HEK293T (cell line): ENCODE measurements at regions not wholly inside any gene's neighbourhood (a gene's known extent, or its start where the extent isn't known, plus 50 kb on each side); places are given as distances from the start of the nearest gene placed in this dataset.

ENCODE experiments used
- BHLHE40 ChIP-seq: fragments of 450-650 bp; IDR thresholded peaks from 2 replicates; pipeline ENCODE4 v1.6.1; 2016; ENCODE audit warnings: mild to moderate bottlenecking, moderate library complexity, borderline replicate concordance
- ELF4 ChIP-seq: fragments of 450-650 bp; IDR thresholded peaks from 2 replicates; pipeline ENCODE4 v1.6.1; 2017; ENCODE audit warnings: antibody characterized with exemption
- FOXA1 ChIP-seq: fragments of 450-650 bp; IDR thresholded peaks from 2 replicates; pipeline ENCODE4 v1.6.1; 2016; ENCODE audit warnings: mild to moderate bottlenecking
- FOXM1 ChIP-seq: fragments of 450-650 bp; IDR thresholded peaks from 2 replicates; pipeline ENCODE4 v1.6.1; 2017; ENCODE audit warnings: mild to moderate bottlenecking, borderline replicate concordance
- HDGF ChIP-seq: fragments of 450-650 bp; IDR thresholded peaks from 2 replicates; pipeline ENCODE4 v1.6.1; 2017; ENCODE audit warnings: antibody characterized with exemption, borderline replicate concordance
- NFRKB ChIP-seq: fragments of 450-650 bp; IDR thresholded peaks from 2 replicates; pipeline ENCODE4 v1.6.1; 2016; ENCODE audit warnings: mild to moderate bottlenecking, moderate library complexity
- SP1 ChIP-seq: fragments of 450-650 bp; IDR thresholded peaks from 2 replicates; pipeline ENCODE4 v1.6.1; 2017
- SUZ12 ChIP-seq: fragments of 450-650 bp; IDR thresholded peaks from 2 replicates; pipeline ENCODE4 v1.6.1; 2016; ENCODE audit warnings: mild to moderate bottlenecking
- TARDBP ChIP-seq: fragments of 450-650 bp; IDR thresholded peaks from 2 replicates; pipeline ENCODE4 v1.6.1; 2016
- ZNF384 ChIP-seq: fragments of 450-650 bp; IDR thresholded peaks from 2 replicates; pipeline ENCODE4 v1.6.1; 2016

DNA sequence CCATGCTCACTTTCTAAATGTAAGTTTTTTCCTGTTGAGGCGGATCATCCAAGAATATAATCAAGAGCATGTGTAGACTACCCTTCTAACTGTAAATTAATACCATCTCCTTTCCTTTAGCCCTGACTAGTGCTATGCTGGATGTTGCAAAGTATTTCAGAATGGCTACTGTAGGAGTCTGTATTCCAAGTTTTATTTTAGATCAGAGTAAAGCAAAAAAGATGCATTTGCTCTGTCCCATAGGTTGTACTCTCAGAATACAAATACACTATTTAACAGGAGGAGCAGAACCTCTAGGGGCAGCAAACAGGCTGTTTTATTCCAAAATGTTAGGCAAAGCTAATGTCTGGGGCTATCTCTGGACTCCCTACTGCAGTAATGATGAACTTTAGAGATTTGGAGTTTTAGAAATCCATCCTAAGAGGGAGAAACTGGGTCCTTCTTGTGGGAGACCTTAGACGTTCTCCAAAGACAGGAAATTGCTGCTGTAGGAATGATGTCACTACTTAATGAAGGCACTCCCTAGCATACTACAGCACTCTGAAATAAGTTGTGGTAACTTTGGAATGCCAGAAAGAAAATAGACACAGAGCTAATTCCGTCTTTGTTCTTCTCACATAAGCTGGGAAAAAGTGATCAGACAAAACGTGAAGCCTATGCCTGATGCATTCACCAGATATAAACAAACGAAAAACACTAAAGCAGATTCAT lies 392.4 kb upstream of the HS3ST5 start:
- TF ChIP-seq SUZ12 (no peak), BHLHE40 (no peak), FOXM1 (no peak), FOXA1 (no peak), NFRKB (no peak), ELF4 (no peak), HDGF (no peak), TARDBP (no peak), ZNF384 (no peak), SP1 (no peak)
